Activated CD4-positive, CD25-positive, alpha-beta regulatory T cell treated with anti-CD3 and anti-CD28 coated beads, Interleukin-2, amount 50 U/mL, for 72 hours (primary cell): ENCODE measurements at regions not wholly inside any gene's neighbourhood (a gene's known extent, or its start where the extent isn't known, plus 50 kb on each side); places are given as distances from the start of the nearest gene placed in this dataset.
"Not testable (repeated sequence)": the region's sequence is repeated elsewhere in the genome, so short reads cannot be mapped to it uniquely, and the experiment has no call there.

ENCODE experiments used
- DNase-seq: peaks from one replicate; pipeline ENCODE4 v3.0.0; 2021

DNA sequence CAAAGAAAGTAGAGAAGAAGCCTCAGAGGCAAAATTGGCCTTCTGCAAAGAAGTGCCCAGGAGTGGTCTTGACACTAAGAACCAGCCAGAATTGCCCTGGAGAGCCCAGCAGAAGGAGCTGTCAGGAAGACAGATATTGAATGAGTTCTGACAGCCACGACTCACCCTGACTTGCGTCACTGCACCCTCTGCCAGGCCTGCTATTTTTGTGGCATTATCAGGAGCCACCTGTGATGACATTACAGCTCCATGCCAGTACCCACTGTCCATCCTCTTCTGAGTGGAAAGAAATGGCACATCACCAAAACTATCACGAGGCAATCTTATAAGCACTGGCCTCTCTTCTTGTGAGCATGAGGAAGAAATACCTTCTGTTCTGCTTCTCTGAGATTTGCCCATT is 67.7 kb downstream of the SMIM20 start:
- no peak for DNase-seq

DNA sequence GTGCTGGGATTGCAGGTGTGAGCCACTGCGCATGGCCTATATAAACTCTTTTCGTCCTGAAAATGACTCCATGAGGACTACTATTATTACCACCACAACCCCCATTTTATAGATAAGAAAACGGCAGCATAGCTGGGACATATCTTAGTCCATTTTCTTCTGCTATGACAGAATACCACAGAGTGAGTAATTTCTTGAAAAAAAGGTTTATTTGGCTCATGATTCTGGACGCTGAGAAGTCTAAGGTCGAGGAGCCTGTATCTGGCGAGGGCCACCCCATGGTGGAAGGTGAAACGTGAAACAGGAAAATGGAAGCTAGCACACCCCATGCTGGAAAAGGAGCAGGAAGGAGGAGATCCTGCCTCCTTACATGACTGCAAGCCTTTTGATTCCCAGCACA is 68.9 kb downstream of the SMIM20 start:
- DNase-seq: no peak

DNA sequence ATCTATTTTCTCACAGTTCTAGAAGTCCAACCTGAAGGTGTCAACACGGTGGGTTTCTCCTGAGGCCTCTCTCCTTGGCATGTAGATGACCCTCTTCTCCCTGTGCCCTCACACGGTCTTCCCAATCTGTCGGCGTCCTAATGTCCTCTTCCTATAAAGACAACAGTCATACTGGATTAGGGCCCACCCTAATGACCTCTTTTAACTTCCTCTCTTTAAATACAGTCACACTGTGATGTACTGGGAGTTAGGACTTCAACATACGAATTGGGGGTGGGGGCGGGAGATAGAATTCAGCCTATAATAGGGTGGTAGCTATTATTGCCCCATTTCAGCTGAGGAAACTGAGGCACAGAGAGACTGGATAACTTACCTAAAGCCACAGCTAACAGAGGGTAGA is 70.2 kb downstream of the SMIM20 start:
- DNase-seq: no peak

DNA sequence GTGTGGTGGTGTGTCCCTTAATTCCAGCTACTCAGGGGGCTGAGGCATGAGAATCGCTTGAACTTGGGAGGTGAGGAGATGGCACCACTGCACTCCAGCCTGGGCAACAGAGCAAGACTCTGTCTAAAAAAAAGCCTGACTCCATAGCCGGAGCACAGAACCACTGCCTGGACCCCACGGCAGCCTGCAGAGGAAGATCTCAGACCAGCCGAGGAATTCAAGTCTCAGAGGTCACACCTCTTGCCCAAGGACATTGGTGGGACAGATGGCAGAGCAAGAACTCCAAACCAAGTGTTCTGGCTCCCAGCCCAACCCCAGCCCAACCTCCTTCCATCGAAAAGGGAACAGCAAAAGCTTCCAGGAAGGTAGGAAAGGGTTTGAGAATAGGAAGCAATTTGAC is 70.8 kb downstream of the SMIM20 start:
- DNase-seq: no peak

DNA sequence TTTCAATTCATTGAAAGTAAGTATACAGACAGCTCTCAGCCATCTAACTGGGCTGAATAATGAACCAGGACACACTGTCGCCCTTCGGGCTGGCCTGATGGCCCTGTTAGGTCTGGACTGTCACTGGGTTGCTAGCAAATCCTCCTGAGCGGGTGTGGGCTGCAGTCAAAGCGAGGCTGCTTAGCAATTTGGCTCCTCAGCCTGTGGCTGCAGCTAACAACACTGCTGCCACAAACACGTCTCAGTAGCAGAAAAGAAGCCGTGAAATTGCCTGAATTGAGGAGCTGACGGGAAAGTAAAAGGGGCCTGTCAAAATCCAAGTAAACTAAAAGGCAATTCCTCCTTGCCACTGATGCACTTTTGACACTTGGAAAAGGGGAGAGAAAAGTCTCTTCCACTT is 72.8 kb downstream of the SMIM20 start:
- no peak for DNase-seq

DNA sequence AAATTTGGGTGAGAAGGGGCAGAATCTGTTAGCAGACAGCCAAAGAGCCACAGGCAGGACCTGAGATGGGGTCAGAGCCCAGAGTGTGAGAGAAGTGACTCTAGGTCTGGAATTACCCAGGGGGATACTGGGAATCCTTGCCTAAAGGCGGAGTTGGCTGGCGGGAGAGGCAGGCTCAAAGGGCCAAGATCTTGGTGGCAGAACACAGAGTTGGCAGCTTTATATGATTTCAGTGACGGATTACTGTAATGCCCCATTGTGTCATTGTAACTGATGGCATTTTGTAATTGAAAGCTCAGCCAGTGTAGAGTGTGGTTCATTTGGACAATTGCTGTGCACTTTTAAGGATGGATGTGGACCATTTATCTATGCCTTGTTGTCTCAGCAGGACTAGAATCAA is 77.3 kb downstream of the SMIM20 start:
- DNase-seq: no peak

DNA sequence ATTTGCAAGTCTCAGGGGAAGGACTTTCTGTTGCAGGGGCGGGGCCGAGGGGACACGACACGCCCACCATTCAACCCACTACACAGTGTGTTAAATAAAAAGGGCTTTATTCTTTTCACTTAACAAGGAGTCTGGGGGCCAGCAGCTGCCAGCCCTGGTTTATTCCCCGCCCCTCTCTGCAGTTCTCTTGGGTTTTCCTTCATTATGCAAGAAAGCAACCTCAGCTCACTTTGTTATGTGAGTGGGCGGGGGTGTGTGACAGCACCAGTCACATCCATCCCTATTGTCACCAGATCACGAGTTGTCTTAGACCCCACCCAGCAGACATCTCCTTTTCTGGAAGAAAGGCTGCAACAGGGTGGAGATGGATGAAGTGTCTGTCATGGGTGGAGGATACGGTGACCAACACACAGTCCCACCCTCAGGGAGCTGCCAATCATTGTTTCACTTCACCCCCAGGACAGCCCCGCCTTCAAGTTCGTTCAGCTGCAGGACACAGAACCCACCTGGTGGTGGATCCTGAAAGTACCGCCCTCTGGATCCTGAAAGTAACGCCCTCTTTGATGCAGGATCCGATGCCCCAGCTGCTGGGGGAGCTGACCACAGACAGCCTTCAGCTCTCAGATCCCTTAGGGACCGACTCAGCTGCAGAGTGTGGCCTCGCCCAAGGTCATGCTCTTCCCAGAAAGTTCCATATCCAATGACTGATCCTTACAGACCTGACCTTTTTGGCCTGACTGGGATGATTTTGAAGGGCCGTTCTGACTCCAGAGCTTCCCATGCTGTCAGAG is 79.6 kb downstream of the SMIM20 start:
- peak; percentile 33 for DNase-seq

DNA sequence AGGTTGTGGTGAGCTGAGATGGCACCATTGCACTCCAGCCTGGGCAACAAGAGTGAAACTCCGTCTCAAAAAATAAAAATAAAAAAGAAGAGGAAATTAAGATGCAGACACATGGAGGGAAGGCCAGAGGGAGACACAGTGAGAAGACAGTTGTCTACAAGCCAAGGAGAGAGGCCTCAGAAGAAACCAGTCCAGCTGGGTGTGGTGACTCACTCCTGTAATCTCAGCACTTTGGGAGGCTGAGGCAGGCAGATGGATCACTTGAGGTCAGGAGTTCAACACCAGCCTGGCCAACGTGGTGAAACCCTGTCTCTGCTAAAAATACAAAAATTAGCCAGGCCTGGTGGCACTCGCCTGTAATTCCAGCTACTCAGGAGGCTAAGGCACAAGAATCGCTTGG is 80.6 kb downstream of the SMIM20 start:
- DNase-seq: not testable (repeated sequence)

DNA sequence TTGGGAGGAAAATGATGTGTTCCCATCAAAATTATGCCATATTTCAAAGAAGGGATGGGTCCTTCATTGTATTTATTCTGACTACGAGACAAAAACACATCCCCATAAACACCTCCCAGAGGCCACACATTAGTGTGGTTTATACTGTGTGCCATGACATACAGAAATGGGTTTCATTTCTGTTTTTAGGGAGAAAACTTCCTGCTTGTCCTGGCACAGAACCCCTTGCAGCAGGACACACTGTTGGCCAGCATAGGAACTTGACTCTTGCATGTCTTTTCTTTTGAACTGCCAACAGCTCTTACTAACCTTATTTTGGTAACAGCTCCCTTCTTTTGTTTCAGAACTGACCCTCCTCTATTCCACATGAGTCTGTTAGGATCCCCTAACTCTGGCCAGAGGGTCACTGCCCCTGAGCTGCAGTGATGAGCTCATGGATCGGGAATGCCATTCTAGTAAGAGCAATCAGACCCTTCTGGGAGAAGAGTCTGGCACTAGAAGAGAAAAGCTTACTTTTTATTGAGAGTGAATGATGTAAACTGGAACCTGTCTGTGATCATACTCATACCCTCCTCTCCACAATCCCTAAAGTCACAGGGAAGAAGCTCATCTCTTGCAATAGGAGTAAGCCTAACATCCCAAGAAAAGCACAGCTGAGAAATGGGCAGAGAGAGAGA is 86.4 kb downstream of the SMIM20 start:
- DNase-seq: no peak

DNA sequence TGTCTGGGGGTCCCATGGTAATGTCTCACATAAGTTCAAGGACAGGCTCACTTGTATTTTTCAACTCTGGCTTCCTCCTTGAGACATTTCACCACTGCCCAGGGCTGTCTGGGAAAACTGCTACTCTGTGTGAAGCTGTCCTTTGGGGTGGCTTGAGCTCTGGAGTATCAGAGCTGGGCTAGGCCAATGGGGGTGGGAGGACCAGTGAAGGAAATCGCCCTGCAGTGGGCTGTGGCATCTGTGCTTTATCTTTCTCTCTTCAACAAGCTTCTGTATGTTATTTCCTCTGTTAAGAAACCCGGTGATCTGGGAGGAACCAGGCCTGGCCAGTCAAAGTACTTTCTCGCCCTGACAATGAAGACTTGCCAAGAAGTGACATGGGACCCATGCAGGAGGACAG is 87.4 kb downstream of the SMIM20 start:
- DNase-seq: no peak

DNA sequence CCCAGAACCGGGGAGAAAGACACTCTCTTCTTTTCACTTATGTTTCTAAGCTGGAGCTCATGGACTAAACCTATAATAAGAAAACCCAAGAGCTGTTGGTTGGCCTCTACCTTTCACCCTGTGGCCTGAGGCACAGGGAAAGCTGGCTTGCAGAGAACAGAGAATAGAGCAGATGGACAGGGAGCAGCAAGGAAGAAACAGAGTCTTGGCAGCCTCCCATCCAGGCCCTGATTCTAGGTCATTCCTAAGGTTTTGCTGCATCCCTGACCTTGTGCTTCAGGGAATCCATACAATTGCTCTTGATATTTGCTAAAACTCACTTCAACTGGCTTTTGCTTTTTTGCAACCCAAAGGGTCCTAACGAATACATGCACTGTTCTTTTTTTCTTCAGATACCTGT is 87.8 kb downstream of the SMIM20 start:
- no peak for DNase-seq

DNA sequence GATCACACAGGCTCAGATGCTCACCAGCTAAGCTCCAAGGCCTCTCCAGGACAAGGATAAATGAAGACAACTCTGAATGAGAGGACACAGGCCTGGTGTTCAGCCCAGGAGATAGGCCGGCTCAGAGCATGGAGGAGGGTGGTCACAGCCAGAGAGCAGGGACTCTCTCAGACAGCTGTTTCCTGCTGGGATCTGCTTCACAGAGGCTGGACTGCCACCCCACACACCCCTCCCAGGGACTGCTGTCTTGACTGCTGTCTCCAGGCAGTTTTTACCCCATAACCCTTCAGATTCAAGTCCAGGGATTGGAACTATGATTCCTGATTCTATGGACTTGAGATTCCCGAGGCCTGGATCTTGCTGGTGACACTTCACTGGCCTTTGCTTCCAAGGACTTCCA is 89.0 kb downstream of the SMIM20 start:
- no peak for DNase-seq

DNA sequence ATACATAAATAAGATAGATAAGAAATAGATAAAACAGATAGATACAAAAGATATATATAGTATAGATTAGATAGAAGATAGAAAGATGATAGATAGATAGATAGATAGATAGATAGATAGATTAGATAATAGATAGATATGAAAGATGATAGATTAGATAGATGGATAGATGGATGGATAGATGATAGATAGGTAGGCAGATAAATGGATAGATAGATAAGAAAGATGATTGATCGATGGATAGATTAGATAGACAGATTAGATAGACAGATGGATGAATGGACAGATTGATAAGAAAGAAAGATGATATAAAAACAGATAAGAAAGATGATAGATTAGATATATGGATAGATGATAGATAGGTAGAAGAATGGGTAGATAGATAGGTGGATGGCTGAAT is 90.3 kb downstream of the SMIM20 start:
- no peak for DNase-seq

DNA sequence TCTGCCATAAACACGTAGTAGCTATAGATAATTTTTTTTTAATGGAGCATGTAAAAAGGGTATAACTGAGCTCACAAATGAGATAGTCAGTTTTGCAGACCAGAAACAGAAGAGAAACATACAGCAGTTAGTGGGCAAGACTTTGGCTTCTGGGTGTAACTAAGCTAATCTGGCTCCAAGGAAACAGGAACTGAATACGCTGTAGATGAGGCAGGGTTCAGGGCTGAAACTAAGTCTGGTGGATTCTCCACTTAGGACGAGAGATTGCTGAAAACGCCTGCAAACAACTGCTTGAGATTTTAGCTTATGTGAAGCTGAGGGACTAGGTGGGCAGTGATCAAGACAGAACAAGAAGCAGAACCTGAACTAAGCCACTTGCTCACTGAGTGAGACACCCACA is 91.7 kb downstream of the SMIM20 start:
- no peak for DNase-seq

DNA sequence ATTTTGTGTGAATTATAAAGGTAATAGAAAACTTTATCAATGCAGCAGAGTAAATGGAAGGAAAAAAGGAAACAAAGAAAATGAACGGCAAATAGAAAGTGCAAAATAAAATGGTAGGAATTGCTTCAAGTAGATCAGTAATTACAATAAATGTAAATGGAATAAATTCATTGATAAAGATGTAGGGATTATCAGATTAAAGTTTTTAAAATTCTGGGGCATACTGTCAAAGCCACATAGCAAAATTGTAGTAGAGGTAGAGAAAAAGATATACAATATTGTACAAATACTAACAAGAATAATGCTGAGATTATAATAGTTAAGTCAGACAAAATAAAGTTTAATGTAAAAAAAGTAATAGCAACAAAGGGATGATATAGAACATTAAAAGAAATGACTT is 94.7 kb downstream of the SMIM20 start:
- no peak for DNase-seq

DNA sequence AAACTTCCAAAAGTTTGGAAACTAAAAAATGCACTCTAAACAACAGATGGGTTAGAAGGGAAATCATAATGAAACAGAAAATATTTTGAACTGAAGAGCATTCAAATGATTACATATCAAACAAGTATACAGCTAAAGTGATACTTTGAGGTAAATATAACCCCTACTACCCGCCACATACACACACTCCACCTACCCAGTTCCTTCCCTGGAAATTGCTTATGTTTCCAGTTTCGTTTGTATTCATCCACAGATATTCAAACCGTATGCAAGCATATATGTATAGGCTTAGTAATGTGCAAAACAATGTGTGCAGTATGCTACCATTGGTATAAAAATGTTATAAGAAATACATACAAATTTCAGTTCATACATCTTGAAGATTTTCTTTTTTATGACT is 95.5 kb downstream of the SMIM20 start:
- no peak for DNase-seq

DNA sequence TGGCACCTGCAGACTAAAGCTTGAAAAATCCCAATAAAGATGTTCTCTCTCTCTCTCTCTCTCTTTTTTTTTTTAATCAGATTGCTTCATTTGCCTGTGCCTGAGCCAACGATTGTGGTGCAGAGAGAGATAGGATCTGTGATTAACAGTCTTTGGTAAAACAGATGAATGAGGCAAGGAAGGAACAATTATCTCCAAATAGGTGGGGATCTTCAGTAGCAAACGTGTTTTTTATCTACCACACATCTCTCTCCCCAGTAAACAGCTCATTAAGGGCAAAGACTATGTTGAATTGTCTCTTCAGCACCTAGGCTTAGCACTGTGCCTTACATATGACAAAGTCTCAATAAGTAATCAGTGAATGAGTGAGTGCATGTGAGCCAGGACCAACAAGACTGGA is 96.3 kb downstream of the SMIM20 start:
- DNase-seq: no peak

DNA sequence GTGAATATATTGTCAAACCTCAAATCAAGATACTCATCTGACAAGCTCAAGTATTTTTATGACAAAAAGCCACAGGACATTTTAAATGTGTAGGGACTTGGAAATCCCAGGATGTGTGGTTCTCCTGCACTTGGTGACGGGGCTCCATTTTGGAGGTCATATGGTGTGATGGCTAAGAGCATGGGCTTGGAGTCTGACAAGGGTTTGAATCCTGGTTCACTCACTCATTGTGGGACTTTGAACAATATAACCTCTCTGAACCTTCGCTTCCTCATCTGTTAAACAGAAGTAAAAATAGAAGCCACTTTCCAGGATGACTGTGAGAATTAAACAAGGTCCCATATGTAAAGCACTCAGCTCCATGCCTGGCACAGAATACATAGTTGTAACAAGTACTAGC is 99.6 kb downstream of the SMIM20 start:
- DNase-seq: no peak

DNA sequence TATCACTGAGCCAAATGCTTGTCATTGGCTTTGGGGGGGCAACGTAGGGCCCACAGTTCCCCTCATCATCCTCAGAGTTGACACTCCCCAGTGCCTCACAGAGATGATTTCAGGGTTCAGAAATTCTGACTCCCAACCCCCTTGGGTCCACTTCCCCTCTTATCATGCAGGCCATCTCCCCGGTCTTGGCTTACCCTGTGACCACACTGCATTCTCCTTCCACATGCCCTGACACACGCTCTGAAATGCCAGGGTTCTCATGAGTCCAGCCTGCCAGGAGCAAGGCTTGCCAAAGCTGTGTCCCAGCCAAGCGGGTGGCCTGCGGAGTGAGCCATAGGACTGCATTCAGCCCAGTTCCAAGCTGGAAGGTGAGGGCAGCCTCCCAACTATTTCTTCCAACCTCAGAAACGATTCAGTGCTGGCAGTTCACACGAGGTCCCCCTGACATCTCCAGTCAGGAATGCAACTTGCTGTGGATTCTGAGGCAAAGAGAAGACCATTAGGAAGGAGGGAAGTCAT is 101.2 kb downstream of the SMIM20 start:
- no peak for DNase-seq

DNA sequence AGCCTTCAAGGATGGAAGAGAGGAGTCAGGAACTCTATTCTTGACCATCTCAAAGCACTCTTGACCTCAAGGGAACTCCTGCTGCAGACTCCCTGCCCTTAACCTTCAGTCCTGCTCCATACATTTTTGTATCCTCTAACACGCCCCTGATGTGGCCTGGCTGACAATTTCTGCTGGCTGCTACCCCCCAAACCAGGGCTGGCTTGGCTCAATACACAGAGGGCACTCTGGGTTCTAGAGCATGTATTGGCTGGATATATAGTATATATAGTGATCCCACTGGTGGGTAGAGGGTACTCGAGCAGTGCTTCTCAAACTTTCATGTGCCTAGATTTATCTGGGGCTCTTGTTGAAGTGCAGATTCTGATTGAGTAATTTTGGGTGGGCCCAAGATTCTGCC is 101.9 kb downstream of the SMIM20 start:
- DNase-seq: no peak

DNA sequence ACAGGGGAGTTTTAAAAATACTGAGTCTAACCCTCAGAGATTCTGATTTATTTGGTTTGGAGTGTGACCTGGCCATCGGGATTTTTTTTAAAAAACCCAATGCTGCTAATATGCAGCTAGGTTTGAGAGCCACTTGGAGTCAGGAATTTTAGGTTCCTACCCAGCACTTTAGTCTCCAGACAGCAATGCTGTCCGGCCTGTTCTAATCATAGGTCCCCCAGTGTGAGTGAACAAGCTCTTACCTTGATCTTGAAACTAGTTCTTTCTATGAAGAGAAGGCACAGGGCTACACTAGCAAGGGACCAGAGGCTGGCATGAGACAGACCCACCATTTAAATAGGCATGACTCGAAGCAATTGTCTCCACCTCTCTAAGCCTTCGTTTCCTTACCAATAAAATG is 103.5 kb downstream of the SMIM20 start:
- DNase-seq: no peak

DNA sequence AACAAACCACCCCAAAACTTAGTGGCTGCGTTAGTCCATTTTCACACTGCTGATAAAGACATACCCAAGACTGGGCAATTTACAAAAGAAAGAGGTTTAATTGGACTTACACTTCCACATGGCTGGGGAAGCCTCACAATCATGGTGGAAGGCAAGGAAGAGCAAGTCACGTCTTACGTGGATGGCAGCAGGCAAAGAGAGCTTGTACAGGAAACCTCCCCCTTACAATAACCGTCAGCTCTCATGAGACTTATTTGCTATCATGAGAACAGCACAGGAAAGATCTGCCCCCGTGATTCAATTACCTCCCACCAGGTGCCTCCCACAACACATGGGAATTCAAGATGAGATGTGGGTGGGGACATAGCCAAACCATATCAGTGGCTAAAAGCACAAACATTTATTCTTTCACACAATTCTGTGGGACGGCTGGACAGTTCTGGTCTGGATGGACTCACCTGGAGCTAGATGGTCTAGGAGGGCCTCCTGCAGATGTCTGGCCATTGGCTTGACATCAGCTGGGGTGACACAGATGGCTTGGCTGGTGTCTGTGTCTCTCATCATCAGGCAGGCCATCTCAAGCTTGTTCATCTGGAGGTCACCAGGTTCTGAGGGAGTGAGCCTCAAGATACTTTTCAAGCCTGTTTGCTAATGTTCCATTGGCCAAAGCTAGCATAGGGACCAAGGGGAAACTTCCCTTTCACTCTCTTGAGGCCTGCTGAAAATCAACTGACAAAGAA is 104.1 kb downstream of the SMIM20 start:
- DNase-seq: not testable (repeated sequence)

DNA sequence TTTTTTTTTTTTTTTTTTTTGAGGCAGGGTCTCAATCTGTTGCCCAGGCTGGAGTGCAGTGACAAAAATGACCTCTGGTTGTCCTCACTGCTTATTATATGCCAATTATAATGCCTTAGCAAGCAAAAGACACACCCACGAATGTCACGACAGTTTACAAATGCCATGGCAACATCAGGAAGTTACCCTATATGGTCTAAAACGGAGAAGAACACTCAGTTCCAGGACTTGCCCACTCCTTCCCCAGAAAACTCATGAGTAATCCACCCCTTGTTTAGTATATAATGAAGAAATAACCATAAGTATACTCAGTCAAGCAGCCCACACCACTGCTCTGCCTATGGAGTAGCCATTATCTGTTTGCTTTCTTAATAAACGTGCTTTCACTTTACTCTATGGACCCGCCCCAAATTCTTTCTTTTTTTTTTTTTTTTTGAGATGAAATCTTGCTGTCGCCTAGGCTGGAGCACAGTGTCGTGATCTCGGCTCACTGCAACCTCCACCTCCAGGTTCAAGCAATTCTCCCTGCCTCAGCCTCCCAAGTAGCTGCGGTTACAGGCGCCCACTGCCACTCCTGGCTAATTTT is 106.2 kb downstream of the SMIM20 start:
- DNase-seq: no peak

DNA sequence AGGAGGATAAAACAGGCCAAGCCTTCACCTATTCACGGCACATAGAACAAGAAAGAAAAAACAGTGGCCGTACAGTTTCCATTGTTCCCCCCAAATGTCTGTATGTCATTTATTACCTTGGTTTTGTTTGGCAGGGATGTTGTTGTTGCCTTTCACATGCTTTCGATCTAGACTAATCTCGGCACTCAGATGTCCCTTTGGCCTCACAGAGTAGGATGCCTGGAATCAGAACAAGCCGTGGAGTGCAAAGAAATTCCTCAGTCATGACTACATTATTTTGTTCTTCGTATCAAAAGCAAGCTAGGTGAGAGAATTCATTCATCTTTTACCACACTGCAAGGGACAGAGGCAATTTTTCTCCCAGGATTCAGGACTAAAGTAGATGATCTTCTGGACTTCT is 106.9 kb downstream of the SMIM20 start:
- no peak for DNase-seq
